ENCODE measurements at regions not wholly inside any gene's neighbourhood (a gene's known extent, or its start where the extent isn't known, plus 50 kb on each side); places are given as distances from the start of the nearest gene placed in this dataset.

DNA sequence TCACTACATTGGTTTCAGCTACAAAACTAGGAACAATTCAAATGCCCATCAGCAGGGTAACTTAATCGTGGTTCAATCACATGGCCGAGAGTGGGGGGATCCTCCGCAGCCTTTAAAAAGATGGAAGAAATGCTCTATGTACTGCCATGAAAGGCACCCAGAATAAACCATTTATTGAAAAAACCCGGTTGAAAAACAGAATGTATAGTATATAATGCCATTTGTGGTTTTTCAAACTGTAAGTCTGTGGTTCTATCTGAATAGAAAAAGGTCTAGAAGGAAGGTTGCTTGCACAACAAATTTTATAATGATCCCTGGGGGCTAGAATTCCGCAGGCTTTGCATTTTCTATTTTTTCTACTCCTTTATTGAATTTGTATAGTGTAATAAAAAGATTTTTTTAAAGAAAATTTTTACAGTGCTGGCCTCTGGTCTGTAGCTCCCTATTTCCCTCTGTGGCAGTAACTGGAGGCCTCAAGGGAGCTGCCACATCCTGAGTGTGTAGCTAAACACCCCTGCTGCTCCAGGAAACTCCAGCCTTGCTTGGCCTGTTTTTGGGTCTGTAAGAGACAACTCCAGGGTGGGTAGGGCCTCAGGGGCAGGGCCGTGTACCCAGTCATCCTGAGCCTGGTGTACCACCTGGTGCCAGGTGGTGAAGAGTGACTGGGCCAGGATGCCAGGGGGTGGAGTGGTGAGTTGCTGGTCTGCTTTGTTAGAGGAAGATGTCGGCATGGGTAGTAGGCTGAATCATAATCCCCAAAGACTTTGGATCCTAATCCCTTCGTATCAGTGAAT lies 51.5 kb upstream of the EPS8L3 start:
- no peak overlapping the region for H3K4me3 ChIP-seq (ENCODE audit: low read depth, low read length)
- no peak for DNase-seq (ENCODE audit: low read depth)
- TF ChIP-seq, protein P1, sequence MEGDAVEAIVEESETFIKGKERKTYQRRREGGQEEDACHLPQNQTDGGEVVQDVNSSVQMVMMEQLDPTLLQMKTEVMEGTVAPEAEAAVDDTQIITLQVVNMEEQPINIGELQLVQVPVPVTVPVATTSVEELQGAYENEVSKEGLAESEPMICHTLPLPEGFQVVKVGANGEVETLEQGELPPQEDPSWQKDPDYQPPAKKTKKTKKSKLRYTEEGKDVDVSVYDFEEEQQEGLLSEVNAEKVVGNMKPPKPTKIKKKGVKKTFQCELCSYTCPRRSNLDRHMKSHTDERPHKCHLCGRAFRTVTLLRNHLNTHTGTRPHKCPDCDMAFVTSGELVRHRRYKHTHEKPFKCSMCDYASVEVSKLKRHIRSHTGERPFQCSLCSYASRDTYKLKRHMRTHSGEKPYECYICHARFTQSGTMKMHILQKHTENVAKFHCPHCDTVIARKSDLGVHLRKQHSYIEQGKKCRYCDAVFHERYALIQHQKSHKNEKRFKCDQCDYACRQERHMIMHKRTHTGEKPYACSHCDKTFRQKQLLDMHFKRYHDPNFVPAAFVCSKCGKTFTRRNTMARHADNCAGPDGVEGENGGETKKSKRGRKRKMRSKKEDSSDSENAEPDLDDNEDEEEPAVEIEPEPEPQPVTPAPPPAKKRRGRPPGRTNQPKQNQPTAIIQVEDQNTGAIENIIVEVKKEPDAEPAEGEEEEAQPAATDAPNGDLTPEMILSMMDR (IDR thresholded peaks at IDR 0.05; ENCODE audit: insufficient read depth, low read depth, low read length), result no peak

- TF ChIP-seq, protein P1 (IDR thresholded peaks at IDR 0.05; ENCODE audit: insufficient read depth, low read depth, low read length), result no peak
- no peak overlapping the region for H3K4me3 ChIP-seq (ENCODE audit: low read depth, low read length)
- DNase-seq (ENCODE audit: low read depth), result no peak
These were observed 50.5 kb upstream of the EPS8L3 start for GRCh38 chr1:109814223-109814622.
